Panc1 (cell line): ENCODE measurements at regions not wholly inside any gene's neighbourhood (a gene's known extent, or its start where the extent isn't known, plus 50 kb on each side); places are given as distances from the start of the nearest gene placed in this dataset.

ENCODE experiments used
- ATAC-seq: fragments of 200-7000 bp; cut with Tn5 transposase; 2 replicates; pipeline ENCODE4 v1.9.1; 2020; ENCODE audit warnings: mild to moderate bottlenecking, moderate library complexity
- BruUV-seq: library from RNA; stranded (reverse); fragments of 400-500 nt; replicated peaks from 2 replicates; lab custom pipeline; 2021; lab: Mats Ljungman, UMichigan
- CTCF ChIA-PET: fragments of 300-600 bp; sonication (Branson Sonifier 250); formaldehyde crosslinking; loops from one replicate; lab custom pipeline; 2022; ENCODE audit warnings: antibody characterized with exemption; lab: Charles Lee
- POLR2A ChIA-PET: fragments of 300-600 bp; sonication (Branson Sonifier 250); formaldehyde crosslinking; loops from one replicate; lab custom pipeline; 2022; ENCODE audit warnings: antibody characterized with exemption; lab: Charles Lee
- DNase-seq: peaks from one replicate; pipeline ENCODE4 v3.0.0-alpha.2; 2010; ENCODE audit warnings: low read depth, low spot score
- H3K27ac ChIP-seq: 2 replicates; pipeline ENCODE4 v1.5.1; 2011; ENCODE audit warnings: mild to moderate bottlenecking, low read length, inconsistent platforms
- H3K27me3 ChIP-seq: fragments of 200-500 bp; sonication (Bioruptor generic); 2 replicates; pipeline ENCODE4 v1.6.0; 2014; ENCODE audit warnings: low read length, inconsistent platforms; ENCODE audit not compliant: control insufficient read depth, insufficient read depth
- H3K36me3 ChIP-seq: fragments of 200-500 bp; sonication (Bioruptor generic); 2 replicates; pipeline ENCODE4 v1.5.1; 2014; ENCODE audit warnings: inconsistent platforms, mild to moderate bottlenecking, low read length, moderate library complexity; ENCODE audit not compliant: control insufficient read depth, insufficient read depth
- H3K4me1 ChIP-seq: 2 replicates; pipeline ENCODE4 v1.5.1; 2011; ENCODE audit warnings: inconsistent platforms, mild to moderate bottlenecking, low read length, moderate library complexity; ENCODE audit not compliant: control insufficient read depth, insufficient read depth
- H3K4me3 ChIP-seq, 2 experiments: 2 replicates each; pipeline ENCODE4 v1.5.1; 2011 to 2012; ENCODE audit warnings: low read depth in 2 of 2, low read length in 2 of 2, mild to moderate bottlenecking in 2 of 2, inconsistent platforms in 1 of 2, moderate library complexity in 1 of 2
- H3K9me3 ChIP-seq: fragments of 200-500 bp; sonication (Bioruptor generic); 2 replicates; pipeline ENCODE4 v1.5.1; 2014; ENCODE audit warnings: low read depth, mild to moderate bottlenecking, inconsistent platforms, low read length, moderate library complexity; ENCODE audit not compliant: control insufficient read depth, insufficient read depth
- CTCF ChIP-seq: fragments of 450-650 bp; IDR thresholded peaks from 2 replicates; pipeline ENCODE4 v1.5.1; 2017; ENCODE audit warnings: mild to moderate bottlenecking
- POLR2AphosphoS5 ChIP-seq: IDR thresholded peaks from 2 replicates; pipeline ENCODE4 v1.6.1; 2012; ENCODE audit warnings: mild to moderate bottlenecking, low read depth, low read length, moderate library complexity
- SIN3A ChIP-seq: IDR thresholded peaks from 2 replicates; pipeline ENCODE4 v1.6.1; 2012; ENCODE audit warnings: low read depth, mild to moderate bottlenecking, low read length, moderate library complexity, borderline replicate concordance; ENCODE audit not compliant: insufficient read depth
- TCF7L2 ChIP-seq: IDR thresholded peaks from 2 replicates; pipeline ENCODE4 v1.6.1; 2011; ENCODE audit warnings: mild to moderate bottlenecking, low read depth, low read length, inconsistent platforms
- in situ Hi-C: cut with HindIII; loops from 2 replicates; pipeline ENCODE4 v1.10.0; 2016; ENCODE audit warnings: low sequenced_read_pairs, low pct_unique_long_range_greater_than_20kb
- intact Hi-C: fragments of 100-400 bp; cut with micrococcal nuclease; formaldehyde crosslinking; loops from one replicate; pipeline ENCODE4 v1.10.0; 2022; ENCODE audit not compliant: unreplicated experiment
- TF ChIP-seq, protein P1 (sequence below), 2 experiments: IDR thresholded peaks; 2 replicates each; pipeline ENCODE4 v1.6.1; 2011 to 2012; ENCODE audit warnings: low read depth in 2 of 2, control low read depth in 1 of 2, low read length in 1 of 2, mild to moderate bottlenecking in 1 of 2, moderate library complexity in 1 of 2; ENCODE audit not compliant: insufficient read depth in 1 of 2

DNA sequence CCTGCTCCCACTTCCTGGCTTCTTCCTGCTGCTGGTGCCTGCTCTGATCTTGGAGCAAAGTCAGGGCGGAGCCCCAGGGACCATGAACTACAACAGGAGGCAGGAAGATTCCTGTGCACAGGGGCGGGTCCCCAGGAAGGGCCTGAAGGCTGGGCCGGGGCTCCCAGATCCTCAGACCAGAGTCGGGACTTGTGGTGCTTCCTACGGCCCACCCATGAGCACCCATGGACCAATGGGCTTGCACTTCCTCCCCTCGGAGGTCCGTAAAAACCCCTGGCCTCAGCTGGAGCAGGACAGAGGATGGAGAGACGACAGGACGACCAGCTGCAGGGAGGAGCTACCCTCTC is 1287.1 kb downstream of the TMEM121 start:
- ATAC-seq (no peak), DNase-seq (no peak)
- BruUV-seq, result no TSS peak
- intact Hi-C loops (no loop called here), in situ Hi-C loops (no loop called here)
- Histone ChIP-seq H3K27me3 (no peaks in the 10 kb centered on the region), H3K4me3 (no peak overlapping the region), H3K4me1 (no peaks in the 10 kb centered on the region), H3K9me3 (no peaks in the 10 kb centered on the region), H3K36me3 (no peaks in the 10 kb centered on the region), H3K27ac (no peak overlapping the region)
- POLR2A ChIA-PET, result no interaction called here
- CTCF ChIA-PET, result no interaction called here
- TF ChIP-seq POLR2AphosphoS5 (no peak), CTCF (no peak), TCF7L2 (no peak), SIN3A (no peak)
- TF ChIP-seq, protein P1, sequence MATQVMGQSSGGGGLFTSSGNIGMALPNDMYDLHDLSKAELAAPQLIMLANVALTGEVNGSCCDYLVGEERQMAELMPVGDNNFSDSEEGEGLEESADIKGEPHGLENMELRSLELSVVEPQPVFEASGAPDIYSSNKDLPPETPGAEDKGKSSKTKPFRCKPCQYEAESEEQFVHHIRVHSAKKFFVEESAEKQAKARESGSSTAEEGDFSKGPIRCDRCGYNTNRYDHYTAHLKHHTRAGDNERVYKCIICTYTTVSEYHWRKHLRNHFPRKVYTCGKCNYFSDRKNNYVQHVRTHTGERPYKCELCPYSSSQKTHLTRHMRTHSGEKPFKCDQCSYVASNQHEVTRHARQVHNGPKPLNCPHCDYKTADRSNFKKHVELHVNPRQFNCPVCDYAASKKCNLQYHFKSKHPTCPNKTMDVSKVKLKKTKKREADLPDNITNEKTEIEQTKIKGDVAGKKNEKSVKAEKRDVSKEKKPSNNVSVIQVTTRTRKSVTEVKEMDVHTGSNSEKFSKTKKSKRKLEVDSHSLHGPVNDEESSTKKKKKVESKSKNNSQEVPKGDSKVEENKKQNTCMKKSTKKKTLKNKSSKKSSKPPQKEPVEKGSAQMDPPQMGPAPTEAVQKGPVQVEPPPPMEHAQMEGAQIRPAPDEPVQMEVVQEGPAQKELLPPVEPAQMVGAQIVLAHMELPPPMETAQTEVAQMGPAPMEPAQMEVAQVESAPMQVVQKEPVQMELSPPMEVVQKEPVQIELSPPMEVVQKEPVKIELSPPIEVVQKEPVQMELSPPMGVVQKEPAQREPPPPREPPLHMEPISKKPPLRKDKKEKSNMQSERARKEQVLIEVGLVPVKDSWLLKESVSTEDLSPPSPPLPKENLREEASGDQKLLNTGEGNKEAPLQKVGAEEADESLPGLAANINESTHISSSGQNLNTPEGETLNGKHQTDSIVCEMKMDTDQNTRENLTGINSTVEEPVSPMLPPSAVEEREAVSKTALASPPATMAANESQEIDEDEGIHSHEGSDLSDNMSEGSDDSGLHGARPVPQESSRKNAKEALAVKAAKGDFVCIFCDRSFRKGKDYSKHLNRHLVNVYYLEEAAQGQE (IDR thresholded peaks at IDR 0.05; ENCODE audit: insufficient read depth in 1 of 2, low read depth in 2 of 2, low read length in 1 of 2), result no peak

DNA sequence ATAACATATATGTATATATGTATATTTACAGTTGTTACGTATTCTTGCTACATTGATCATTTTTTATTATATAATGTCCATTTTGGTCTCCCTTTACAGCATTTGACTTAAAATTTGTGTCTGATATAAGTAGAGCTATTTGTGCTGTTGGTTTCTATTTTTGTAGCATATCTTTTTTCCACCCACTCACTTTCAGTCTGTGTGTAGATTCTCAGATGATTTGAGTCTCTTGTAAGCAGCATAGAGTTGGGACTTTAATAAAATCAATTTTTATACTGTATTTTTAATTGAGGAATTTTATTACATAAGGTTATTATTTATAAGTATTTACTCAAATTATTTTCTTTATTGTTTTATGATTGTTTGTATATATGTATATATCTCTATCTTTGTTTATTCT is 1293.7 kb downstream of the TMEM121 start:
- no peaks in the 10 kb centered on the region for H3K9me3 ChIP-seq
- no TSS peak for BruUV-seq
- TF ChIP-seq SIN3A (no peak), TCF7L2 (no peak), POLR2AphosphoS5 (no peak), CTCF (no peak)
- TF ChIP-seq, protein P1 (IDR thresholded peaks at IDR 0.05; ENCODE audit: insufficient read depth in 1 of 2, low read depth in 2 of 2, low read length in 1 of 2), result no peak
- no peaks in the 10 kb centered on the region for H3K27me3 ChIP-seq
- POLR2A ChIA-PET, result no interaction called here
- CTCF ChIA-PET, result no interaction called here
- H3K4me3 ChIP-seq, result no peak overlapping the region
- no peaks in the 10 kb centered on the region for H3K4me1 ChIP-seq
- intact Hi-C loops, result no loop called here
- ATAC-seq, result no peak
- H3K27ac ChIP-seq, result no peak overlapping the region
- in situ Hi-C loops, result no loop called here
- no peaks in the 10 kb centered on the region for H3K36me3 ChIP-seq
- DNase-seq, result no peak
